ENCODE measurements at regions not wholly inside any gene's neighbourhood (a gene's known extent, or its start where the extent isn't known, plus 50 kb on each side); places are given as distances from the start of the nearest gene placed in this dataset.

DNA sequence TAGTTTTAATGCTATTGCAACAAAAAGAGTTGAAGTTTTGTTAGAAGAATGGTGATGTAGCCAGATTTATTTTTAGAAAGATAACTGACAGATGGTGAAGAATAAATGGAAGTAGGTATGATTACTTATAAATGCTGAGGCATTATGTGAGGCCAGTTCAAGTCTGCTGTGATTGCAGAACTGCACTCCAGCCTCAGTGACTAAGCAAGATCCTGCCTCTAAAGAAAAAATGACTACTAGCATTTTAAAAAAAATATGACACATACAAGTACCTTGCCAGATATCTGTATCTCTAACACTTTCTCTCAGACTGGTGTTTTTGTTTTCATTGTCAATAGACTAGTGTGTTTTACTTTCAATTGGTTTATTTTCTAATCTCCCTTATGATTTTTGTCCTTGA lies 1242.4 kb upstream of the ADGRL4 start:
- H3F3A ChIP-seq (ENCODE audit: insufficient read depth, low read length, poor library complexity, severe bottlenecking) = no peaks in the 10 kb centered on the region
- TF ChIP-seq POLR2AphosphoS5 (IDR thresholded peaks at IDR 0.05) (no peak), SMC3 (conservative IDR thresholded peaks at IDR 0.05; ENCODE audit: poor library complexity) (no peak), EZH2 (IDR thresholded peaks at IDR 0.05; ENCODE audit: borderline replicate concordance, insufficient read depth, low read length, poor library complexity, severe bottlenecking) (no peak), RAD21 (conservative IDR thresholded peaks at IDR 0.05) (no peak), MXI1 (conservative IDR thresholded peaks at IDR 0.05; ENCODE audit: poor library complexity, severe bottlenecking) (no peak), TAF1 (IDR thresholded peaks at IDR 0.05; ENCODE audit: low read depth) (no peak), EP300 (conservative IDR thresholded peaks at IDR 0.05; ENCODE audit: poor library complexity, severe bottlenecking) (no peak)
- TF ChIP-seq, protein P1, sequence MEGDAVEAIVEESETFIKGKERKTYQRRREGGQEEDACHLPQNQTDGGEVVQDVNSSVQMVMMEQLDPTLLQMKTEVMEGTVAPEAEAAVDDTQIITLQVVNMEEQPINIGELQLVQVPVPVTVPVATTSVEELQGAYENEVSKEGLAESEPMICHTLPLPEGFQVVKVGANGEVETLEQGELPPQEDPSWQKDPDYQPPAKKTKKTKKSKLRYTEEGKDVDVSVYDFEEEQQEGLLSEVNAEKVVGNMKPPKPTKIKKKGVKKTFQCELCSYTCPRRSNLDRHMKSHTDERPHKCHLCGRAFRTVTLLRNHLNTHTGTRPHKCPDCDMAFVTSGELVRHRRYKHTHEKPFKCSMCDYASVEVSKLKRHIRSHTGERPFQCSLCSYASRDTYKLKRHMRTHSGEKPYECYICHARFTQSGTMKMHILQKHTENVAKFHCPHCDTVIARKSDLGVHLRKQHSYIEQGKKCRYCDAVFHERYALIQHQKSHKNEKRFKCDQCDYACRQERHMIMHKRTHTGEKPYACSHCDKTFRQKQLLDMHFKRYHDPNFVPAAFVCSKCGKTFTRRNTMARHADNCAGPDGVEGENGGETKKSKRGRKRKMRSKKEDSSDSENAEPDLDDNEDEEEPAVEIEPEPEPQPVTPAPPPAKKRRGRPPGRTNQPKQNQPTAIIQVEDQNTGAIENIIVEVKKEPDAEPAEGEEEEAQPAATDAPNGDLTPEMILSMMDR (IDR thresholded peaks at IDR 0.05; ENCODE audit: poor library complexity, severe bottlenecking) = no peak
- TF ChIP-seq, protein P2, sequence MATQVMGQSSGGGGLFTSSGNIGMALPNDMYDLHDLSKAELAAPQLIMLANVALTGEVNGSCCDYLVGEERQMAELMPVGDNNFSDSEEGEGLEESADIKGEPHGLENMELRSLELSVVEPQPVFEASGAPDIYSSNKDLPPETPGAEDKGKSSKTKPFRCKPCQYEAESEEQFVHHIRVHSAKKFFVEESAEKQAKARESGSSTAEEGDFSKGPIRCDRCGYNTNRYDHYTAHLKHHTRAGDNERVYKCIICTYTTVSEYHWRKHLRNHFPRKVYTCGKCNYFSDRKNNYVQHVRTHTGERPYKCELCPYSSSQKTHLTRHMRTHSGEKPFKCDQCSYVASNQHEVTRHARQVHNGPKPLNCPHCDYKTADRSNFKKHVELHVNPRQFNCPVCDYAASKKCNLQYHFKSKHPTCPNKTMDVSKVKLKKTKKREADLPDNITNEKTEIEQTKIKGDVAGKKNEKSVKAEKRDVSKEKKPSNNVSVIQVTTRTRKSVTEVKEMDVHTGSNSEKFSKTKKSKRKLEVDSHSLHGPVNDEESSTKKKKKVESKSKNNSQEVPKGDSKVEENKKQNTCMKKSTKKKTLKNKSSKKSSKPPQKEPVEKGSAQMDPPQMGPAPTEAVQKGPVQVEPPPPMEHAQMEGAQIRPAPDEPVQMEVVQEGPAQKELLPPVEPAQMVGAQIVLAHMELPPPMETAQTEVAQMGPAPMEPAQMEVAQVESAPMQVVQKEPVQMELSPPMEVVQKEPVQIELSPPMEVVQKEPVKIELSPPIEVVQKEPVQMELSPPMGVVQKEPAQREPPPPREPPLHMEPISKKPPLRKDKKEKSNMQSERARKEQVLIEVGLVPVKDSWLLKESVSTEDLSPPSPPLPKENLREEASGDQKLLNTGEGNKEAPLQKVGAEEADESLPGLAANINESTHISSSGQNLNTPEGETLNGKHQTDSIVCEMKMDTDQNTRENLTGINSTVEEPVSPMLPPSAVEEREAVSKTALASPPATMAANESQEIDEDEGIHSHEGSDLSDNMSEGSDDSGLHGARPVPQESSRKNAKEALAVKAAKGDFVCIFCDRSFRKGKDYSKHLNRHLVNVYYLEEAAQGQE (IDR thresholded peaks at IDR 0.05; ENCODE audit: borderline replicate concordance) = no peak
- no peak overlapping the region for H2AFZ ChIP-seq (ENCODE audit: low read depth, low read length)
- no peaks in the 10 kb centered on the region for H3K36me3 ChIP-seq (ENCODE audit: insufficient read depth, low read length)
- no peaks in the 10 kb centered on the region for H3K9me2 ChIP-seq (ENCODE audit: insufficient read depth, low read length)
- H3K4me3 ChIP-seq (ENCODE audit: low read length) = no peak overlapping the region
- no peaks in the 10 kb centered on the region for H3K27me3 ChIP-seq (ENCODE audit: insufficient read depth, low read depth, low read length)
- no peaks in the 10 kb centered on the region for H4K20me1 ChIP-seq (ENCODE audit: insufficient read depth)
- H3K79me2 ChIP-seq (replicated peaks; ENCODE audit: insufficient read depth, low read length) = no peaks in the 10 kb centered on the region
- H3K9ac ChIP-seq (ENCODE audit: low read length) = no peak overlapping the region
- H3K9me3 ChIP-seq (ENCODE audit: low read length) = peaks cover 3% of the 10 kb centered on the region
- no peak overlapping the region for H3K27ac ChIP-seq (ENCODE audit: low read length)
- no peak overlapping the region for H3K4me2 ChIP-seq (ENCODE audit: low read length)

DNA sequence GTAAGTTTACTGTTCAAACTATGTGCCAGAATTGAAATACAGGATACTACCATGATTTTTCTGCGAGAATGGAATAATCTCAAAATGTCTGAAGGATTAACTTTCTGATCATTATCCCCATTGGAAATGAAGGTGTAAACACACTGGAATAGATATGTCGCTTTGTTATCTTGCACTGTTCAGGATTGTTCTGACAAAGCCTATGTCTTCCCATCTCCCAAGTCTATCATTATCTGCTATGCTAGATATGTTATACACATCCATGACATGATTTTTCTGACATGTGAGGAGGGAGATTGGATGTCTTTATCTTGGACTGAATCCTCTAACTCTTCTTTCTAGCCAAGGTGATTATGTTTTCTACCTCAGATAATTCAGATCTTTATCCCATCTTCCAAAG lies 1239.3 kb upstream of the ADGRL4 start:
- no peak overlapping the region for H3K9ac ChIP-seq (ENCODE audit: low read length)
- no peak overlapping the region for H3K4me2 ChIP-seq (ENCODE audit: low read length)
- no peaks in the 10 kb centered on the region for H3F3A ChIP-seq (ENCODE audit: insufficient read depth, low read length, poor library complexity, severe bottlenecking)
- peak overlapping the region; percentile 7 for H3K27ac ChIP-seq (ENCODE audit: low read length)
- H3K9me2 ChIP-seq (ENCODE audit: insufficient read depth, low read length) = no peaks in the 10 kb centered on the region
- H3K4me3 ChIP-seq (ENCODE audit: low read length) = no peak overlapping the region
- H4K20me1 ChIP-seq (ENCODE audit: insufficient read depth) = no peaks in the 10 kb centered on the region
- TF ChIP-seq POLR2AphosphoS5 (IDR thresholded peaks at IDR 0.05) (peak; percentile 65), EP300 (conservative IDR thresholded peaks at IDR 0.05; ENCODE audit: poor library complexity, severe bottlenecking) (peak; percentile 81), MXI1 (conservative IDR thresholded peaks at IDR 0.05; ENCODE audit: poor library complexity, severe bottlenecking) (no peak), RAD21 (conservative IDR thresholded peaks at IDR 0.05) (no peak)
- TF ChIP-seq, protein P2 (IDR thresholded peaks at IDR 0.05; ENCODE audit: borderline replicate concordance) = peak; percentile 65
- peaks cover 3% of the 10 kb centered on the region for H3K9me3 ChIP-seq (ENCODE audit: low read length)
- no peaks in the 10 kb centered on the region for H3K27me3 ChIP-seq (ENCODE audit: insufficient read depth, low read depth, low read length)
- no peaks in the 10 kb centered on the region for H3K36me3 ChIP-seq (ENCODE audit: insufficient read depth, low read length)
- H3K79me2 ChIP-seq (replicated peaks; ENCODE audit: insufficient read depth, low read length) = no peaks in the 10 kb centered on the region
- no peak overlapping the region for H2AFZ ChIP-seq (ENCODE audit: low read depth, low read length)

Measured in neural cell (in vitro differentiated cells).